GM23248 (cell line): ENCODE measurements at regions not wholly inside any gene's neighbourhood (a gene's known extent, or its start where the extent isn't known, plus 50 kb on each side); places are given as distances from the start of the nearest gene placed in this dataset.

Source experiments
- EZH2 ChIP-seq: fragments of 200-600 bp; sonication (generic); IDR thresholded peaks from 2 replicates; pipeline ENCODE4 v1.6.1; 2018; ENCODE audit warnings: antibody characterized with exemption, mild to moderate bottlenecking; ENCODE audit not compliant: insufficient read depth, poor library complexity, severe bottlenecking
- EZH2phosphoT487 ChIP-seq: fragments of 200-600 bp; sonication (generic); IDR thresholded peaks from 2 replicates; pipeline ENCODE4 v1.6.1; 2018; ENCODE audit warnings: antibody characterized with exemption, moderate library complexity, mild to moderate bottlenecking, low read depth; ENCODE audit not compliant: insufficient read depth

DNA sequence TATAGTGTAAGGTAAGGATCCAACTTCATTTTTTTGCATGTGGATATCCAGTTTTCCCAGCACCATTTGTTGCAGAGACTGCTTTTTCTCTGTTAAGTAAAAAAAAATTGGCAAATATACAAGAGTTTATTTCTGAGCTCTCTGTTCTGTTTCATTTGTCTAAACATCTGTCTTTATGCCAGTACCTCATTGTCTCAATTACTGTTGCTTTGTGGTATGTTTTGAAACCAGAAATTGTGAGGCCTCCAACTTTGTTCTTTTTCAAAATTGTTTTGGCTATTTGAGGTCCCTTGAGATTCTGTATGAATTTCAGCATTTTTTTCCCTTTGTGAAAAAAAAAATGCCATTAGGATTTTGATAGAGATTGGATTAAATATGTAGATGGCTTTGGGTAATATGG, 150.5 kb downstream of the MINAR1 start:
- TF ChIP-seq EZH2 (no peak), EZH2phosphoT487 (no peak)
